Loucy (cell line): ENCODE measurements at regions not wholly inside any gene's neighbourhood (a gene's known extent, or its start where the extent isn't known, plus 50 kb on each side); places are given as distances from the start of the nearest gene placed in this dataset.

Source experiments
- H2AFZ ChIP-seq: fragments of 200-600 bp; sonication (generic); 2 replicates; pipeline ENCODE4 v1.6.0; 2016; ENCODE audit warnings: antibody characterized with exemption, mild to moderate bottlenecking, low read length, moderate library complexity
- H3F3A ChIP-seq: fragments of 200-600 bp; 2 replicates; pipeline ENCODE4 v1.6.0; 2016; ENCODE audit warnings: antibody characterized with exemption, low read depth, mild to moderate bottlenecking
- H3K27me3 ChIP-seq: fragments of 200-600 bp; sonication (generic); 2 replicates; pipeline ENCODE4 v1.6.1; 2014; ENCODE audit warnings: low read length, mild to moderate bottlenecking; ENCODE audit not compliant: insufficient read depth, poor library complexity, severe bottlenecking
- H3K36me3 ChIP-seq: fragments of 200-600 bp; sonication (generic); 2 replicates; pipeline ENCODE4 v1.6.1; 2016; ENCODE audit warnings: low read length; ENCODE audit not compliant: insufficient read depth
- H3K4me1 ChIP-seq: fragments of 200-600 bp; sonication (generic); 2 replicates; pipeline ENCODE4 v1.5.1; 2014; ENCODE audit warnings: low read length, mild to moderate bottlenecking; ENCODE audit not compliant: insufficient read depth, poor library complexity, severe bottlenecking
- H3K4me2 ChIP-seq: fragments of 200-600 bp; sonication (generic); 2 replicates; pipeline ENCODE4 v1.6.0; 2014; ENCODE audit warnings: antibody characterized with exemption, low read length, low read depth, mild to moderate bottlenecking; ENCODE audit not compliant: poor library complexity, severe bottlenecking
- H3K4me3 ChIP-seq: fragments of 200-600 bp; sonication (generic); 2 replicates; pipeline ENCODE4 v1.5.1; 2014; ENCODE audit warnings: low read length, mild to moderate bottlenecking, mixed read lengths; ENCODE audit not compliant: poor library complexity, severe bottlenecking
- H3K79me2 ChIP-seq: fragments of 200-600 bp; sonication (generic); 2 replicates; pipeline ENCODE4 v1.6.1; 2014; ENCODE audit warnings: low read length; ENCODE audit not compliant: insufficient read depth
- H3K9ac ChIP-seq: fragments of 200-600 bp; sonication (generic); 2 replicates; pipeline ENCODE4 v1.6.0; 2014; ENCODE audit warnings: mild to moderate bottlenecking, low read depth, low read length, moderate library complexity; ENCODE audit not compliant: poor library complexity, severe bottlenecking
- H3K9me2 ChIP-seq: fragments of 200-600 bp; sonication (generic); replicated peaks from 2 replicates; pipeline ENCODE4 v1.6.1; 2016; ENCODE audit warnings: low read depth, low read length, mixed read lengths
- H3K9me3 ChIP-seq: fragments of 200-600 bp; sonication (generic); 2 replicates; pipeline ENCODE4 v1.6.1; 2014; ENCODE audit warnings: mild to moderate bottlenecking, antibody characterized with exemption, low read length, low read depth; ENCODE audit not compliant: insufficient read depth
- H4K20me1 ChIP-seq: fragments of 200-600 bp; sonication (generic); 2 replicates; pipeline ENCODE4 v1.6.0; 2014; ENCODE audit warnings: antibody characterized with exemption, low read length, mild to moderate bottlenecking; ENCODE audit not compliant: insufficient read depth, poor library complexity, severe bottlenecking
- CTCF ChIP-seq: fragments of 200-600 bp; sonication (generic); conservative IDR thresholded peaks from 2 replicates; pipeline ENCODE4 v1.5.1; 2014; ENCODE audit warnings: mild to moderate bottlenecking, antibody characterized with exemption, low read length
- EZH2phosphoT487 ChIP-seq: fragments of 200-600 bp; IDR thresholded peaks from 2 replicates; pipeline ENCODE4 v1.6.1; 2018; ENCODE audit warnings: antibody characterized with exemption, mild to moderate bottlenecking, moderate library complexity, borderline replicate concordance

GRCh38 chr14:27145170-27145569 is 547.3 kb upstream of the NOVA1 start:
- no peaks in the 10 kb centered on the region for H3K79me2 ChIP-seq
- H3K27me3 ChIP-seq = no peaks in the 10 kb centered on the region
- no peaks in the 10 kb centered on the region for H3F3A ChIP-seq
- no peak overlapping the region for H3K4me3 ChIP-seq
- no peaks in the 10 kb centered on the region for H3K9me2 ChIP-seq
- H3K36me3 ChIP-seq = no peaks in the 10 kb centered on the region
- no peak overlapping the region for H3K4me2 ChIP-seq
- no peaks in the 10 kb centered on the region for H4K20me1 ChIP-seq
- H3K9ac ChIP-seq = no peak overlapping the region
- no peaks in the 10 kb centered on the region for H3K4me1 ChIP-seq
- TF ChIP-seq CTCF (no peak), EZH2phosphoT487 (no peak)
- no peak overlapping the region for H2AFZ ChIP-seq
- H3K9me3 ChIP-seq = no peaks in the 10 kb centered on the region

DNA sequence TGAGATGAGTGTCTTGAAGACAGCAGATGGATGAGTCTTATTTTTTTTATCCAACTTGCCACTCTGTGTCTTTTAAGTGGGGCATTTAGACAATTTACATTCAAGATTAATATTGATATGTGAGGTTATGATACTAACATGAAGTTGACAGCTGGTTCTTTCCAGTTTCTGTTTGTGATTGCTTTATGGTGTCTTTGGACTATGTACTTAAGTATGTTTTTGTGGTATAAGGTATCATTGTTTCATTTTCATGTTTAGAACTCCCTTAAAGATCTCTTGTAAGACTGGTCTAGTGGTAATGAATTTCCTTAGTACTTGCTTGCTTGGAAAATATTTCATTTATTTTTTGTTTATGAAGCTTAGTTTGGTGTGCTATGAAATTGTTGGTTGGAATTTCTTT is 550.3 kb upstream of the NOVA1 start:
- Histone ChIP-seq H3K4me2 (no peak overlapping the region), H2AFZ (no peak overlapping the region), H3K79me2 (no peaks in the 10 kb centered on the region), H3K4me1 (no peaks in the 10 kb centered on the region), H4K20me1 (no peaks in the 10 kb centered on the region), H3K9ac (no peak overlapping the region), H3F3A (no peaks in the 10 kb centered on the region), H3K27me3 (no peaks in the 10 kb centered on the region), H3K4me3 (no peak overlapping the region), H3K9me3 (no peaks in the 10 kb centered on the region), H3K9me2 (no peaks in the 10 kb centered on the region), H3K36me3 (no peaks in the 10 kb centered on the region)
- TF ChIP-seq CTCF = no peak
- TF ChIP-seq EZH2phosphoT487 = no peak

DNA sequence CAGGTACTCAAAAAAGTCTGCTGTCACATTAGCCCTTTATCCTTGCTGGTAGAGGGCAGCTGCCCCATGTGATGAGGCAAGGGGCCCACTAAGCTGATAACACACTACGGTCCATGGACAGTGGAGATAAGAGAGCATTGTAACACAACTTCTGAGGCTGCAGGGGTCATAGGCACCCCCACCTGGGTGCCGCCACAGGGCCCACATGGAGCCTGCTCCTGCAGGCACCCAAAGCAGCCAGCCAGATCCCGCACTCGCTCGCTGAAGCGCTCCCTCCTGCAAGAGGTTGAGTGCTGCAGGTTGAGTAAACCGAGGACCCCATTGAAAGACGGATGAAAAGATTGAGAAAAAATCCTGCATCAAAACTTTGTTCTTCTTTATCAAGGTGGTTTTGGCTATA is 566.3 kb upstream of the NOVA1 start:
- Histone ChIP-seq H3K79me2 (no peaks in the 10 kb centered on the region), H3K9me2 (no peaks in the 10 kb centered on the region), H3K9me3 (no peaks in the 10 kb centered on the region), H3K4me1 (no peaks in the 10 kb centered on the region), H3F3A (no peaks in the 10 kb centered on the region), H3K4me3 (no peak overlapping the region), H3K4me2 (no peak overlapping the region), H3K27me3 (no peaks in the 10 kb centered on the region), H3K36me3 (no peaks in the 10 kb centered on the region), H4K20me1 (no peaks in the 10 kb centered on the region), H3K9ac (no peak overlapping the region), H2AFZ (no peak overlapping the region)
- TF ChIP-seq EZH2phosphoT487 = no peak
- no peak for TF ChIP-seq CTCF
